DND-41 (cell line): ENCODE measurements at regions not wholly inside any gene's neighbourhood (a gene's known extent, or its start where the extent isn't known, plus 50 kb on each side); places are given as distances from the start of the nearest gene placed in this dataset.

ENCODE experiments used
- ATAC-seq: fragments of 200-7000 bp; cut with Tn5 transposase; 3 replicates; pipeline ENCODE4 v1.9.1; 2021; ENCODE audit warnings: low read depth; ENCODE audit not compliant: insufficient read depth
- DNase-seq: peaks from one replicate; pipeline ENCODE4 v3.0.0-alpha.2; 2020
- H2AFZ ChIP-seq: 2 replicates; pipeline ENCODE4 v1.6.0; 2012; ENCODE audit warnings: low read depth, low read length
- H3K27ac ChIP-seq: 2 replicates; pipeline ENCODE4 v1.5.1; 2012; ENCODE audit warnings: low read length, inconsistent platforms
- H3K27me3 ChIP-seq: fragments of 200-600 bp; sonication (generic); 2 replicates; pipeline ENCODE4 v1.6.0; 2012; ENCODE audit warnings: low read length, mild to moderate bottlenecking, inconsistent platforms; ENCODE audit not compliant: insufficient read depth, poor library complexity
- H3K36me3 ChIP-seq: 2 replicates; pipeline ENCODE4 v1.5.1; 2012; ENCODE audit warnings: low read length, inconsistent platforms; ENCODE audit not compliant: insufficient read depth
- H3K4me1 ChIP-seq: 2 replicates; pipeline ENCODE4 v1.5.1; 2012; ENCODE audit warnings: mild to moderate bottlenecking, low read length; ENCODE audit not compliant: insufficient read depth
- H3K4me2 ChIP-seq: 2 replicates; pipeline ENCODE4 v1.6.0; 2012; ENCODE audit warnings: mild to moderate bottlenecking, moderate library complexity, low read length, inconsistent platforms; ENCODE audit not compliant: insufficient read depth
- H3K4me3 ChIP-seq, 2 experiments: fragments of 200-600 bp in 1 of 2; shearing (Covaris generic) in 1 of 2; 2 replicates each; pipeline ENCODE4 v1.5.1; 2012 to 2016; ENCODE audit warnings: inconsistent platforms in 2 of 2, low read length in 2 of 2, mild to moderate bottlenecking in 2 of 2, low read depth in 1 of 2, moderate library complexity in 1 of 2
- H3K79me2 ChIP-seq: 2 replicates; pipeline ENCODE4 v1.6.0; 2012; ENCODE audit warnings: low read length, inconsistent platforms; ENCODE audit not compliant: insufficient read depth
- H3K9ac ChIP-seq: 2 replicates; pipeline ENCODE4 v1.6.0; 2012; ENCODE audit warnings: low read depth, mild to moderate bottlenecking, inconsistent platforms, low read length, moderate library complexity
- H3K9me3 ChIP-seq: 2 replicates; pipeline ENCODE4 v1.5.1; 2012; ENCODE audit warnings: low read length, moderate library complexity, mild to moderate bottlenecking, inconsistent platforms; ENCODE audit not compliant: insufficient read depth, severe bottlenecking
- H4K20me1 ChIP-seq: 2 replicates; pipeline ENCODE4 v1.6.0; 2012; ENCODE audit warnings: low read length; ENCODE audit not compliant: insufficient read depth
- EZH2 ChIP-seq: IDR thresholded peaks from 3 replicates; pipeline ENCODE4 v1.6.1; 2012; ENCODE audit warnings: borderline replicate concordance, low read depth, mild to moderate bottlenecking, moderate library complexity, low read length, inconsistent platforms; ENCODE audit not compliant: severe bottlenecking
- TF ChIP-seq, protein P1 (sequence below): IDR thresholded peaks from 2 replicates; pipeline ENCODE4 v1.5.1; 2012; ENCODE audit warnings: borderline replicate concordance, low read length, moderate library complexity, mild to moderate bottlenecking; ENCODE audit not compliant: poor library complexity, severe bottlenecking; ENCODE audit errors: extremely low read depth

DNA sequence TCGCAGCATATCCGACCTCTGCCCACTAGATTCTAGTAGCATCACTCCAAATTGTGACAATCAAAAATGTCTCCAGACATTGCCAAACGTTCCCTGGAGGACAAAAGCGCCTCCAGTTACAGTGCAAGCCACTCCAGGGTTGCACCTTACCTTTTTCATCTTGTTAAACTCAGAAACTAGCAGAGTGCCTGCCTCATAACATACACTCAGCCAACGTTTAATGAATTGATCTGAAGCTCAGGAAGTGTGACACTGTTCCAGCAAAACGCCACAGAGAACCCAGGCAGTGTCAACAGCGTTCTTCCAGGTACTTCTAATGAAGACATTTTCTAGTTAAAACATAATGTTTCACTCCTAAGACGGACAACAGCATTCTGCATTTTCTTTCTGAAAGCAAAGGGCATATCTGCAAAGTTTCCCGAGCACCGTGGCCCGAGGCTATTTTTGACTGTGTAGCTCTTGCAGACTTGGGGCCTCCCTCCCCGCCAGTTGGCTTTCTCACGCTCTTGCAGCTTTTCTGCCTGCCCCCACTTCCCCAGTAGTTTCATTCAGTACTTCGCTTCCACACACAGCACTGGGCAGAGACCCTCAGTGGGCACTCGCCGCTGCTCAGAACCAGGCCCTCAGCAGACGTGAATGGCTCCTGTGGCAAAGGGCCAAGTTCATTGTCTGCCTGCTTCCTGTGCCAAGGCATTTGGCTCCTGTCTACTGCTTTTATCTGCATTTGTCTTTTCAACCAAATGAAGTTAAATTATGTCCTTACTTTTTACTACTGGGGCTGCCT, 133.4 kb upstream of the TTC29 start:
- Histone ChIP-seq H3K4me2 (no peak overlapping the region), H3K36me3 (no peaks in the 10 kb centered on the region), H3K27ac (no peak overlapping the region), H3K27me3 (no peaks in the 10 kb centered on the region), H2AFZ (no peak overlapping the region), H3K79me2 (no peaks in the 10 kb centered on the region), H3K9ac (no peak overlapping the region), H3K4me1 (no peaks in the 10 kb centered on the region), H3K4me3 (no peak overlapping the region), H3K9me3 (no peaks in the 10 kb centered on the region), H4K20me1 (no peaks in the 10 kb centered on the region)
- no peak for ATAC-seq
- no peak for TF ChIP-seq EZH2
- no peak for DNase-seq

DNA sequence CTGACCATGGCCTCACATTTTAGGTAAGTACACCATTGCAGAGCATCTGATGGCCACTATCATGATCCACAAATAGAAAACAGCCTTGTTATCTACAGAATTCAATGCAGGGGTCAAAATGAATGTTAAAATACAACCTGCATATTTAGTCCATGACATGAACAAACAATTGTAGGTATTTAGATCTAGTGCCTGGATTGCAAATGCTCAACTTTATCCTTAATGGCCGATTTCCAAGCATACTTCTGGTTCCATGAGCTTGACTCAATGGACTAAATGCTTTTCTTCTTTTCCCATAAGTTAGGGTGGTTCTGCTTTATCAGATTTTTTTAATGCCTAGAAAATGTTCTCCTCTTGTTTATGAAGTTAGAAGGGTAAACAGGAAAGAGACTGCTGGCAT, 139.2 kb upstream of the TTC29 start:
- H3K9ac ChIP-seq: no peak overlapping the region
- H3K9me3 ChIP-seq: no peaks in the 10 kb centered on the region

DNA sequence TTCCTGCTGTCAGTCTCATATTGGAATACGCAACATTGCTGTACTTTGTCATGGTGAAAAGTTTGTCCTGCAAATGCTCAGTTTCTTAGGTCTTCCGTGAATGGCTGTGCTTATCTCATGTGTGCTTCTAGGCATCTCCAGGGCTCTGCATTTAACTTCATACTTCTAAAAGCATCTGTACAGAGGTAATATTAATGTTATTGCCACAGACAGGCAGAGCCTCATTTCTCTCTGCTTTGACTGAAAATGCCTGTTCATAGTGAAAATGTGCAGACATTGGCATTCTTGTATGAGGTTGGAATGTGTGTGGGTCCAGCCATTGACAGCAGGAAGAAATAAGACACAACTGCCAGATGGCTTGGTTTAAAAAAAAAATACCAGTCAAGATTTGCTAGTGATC, 140.1 kb upstream of the TTC29 start:
- Histone ChIP-seq H3K9ac (no peak overlapping the region), H3K36me3 (no peaks in the 10 kb centered on the region), H3K4me3 (no peak overlapping the region), H3K9me3 (no peaks in the 10 kb centered on the region), H3K4me1 (no peaks in the 10 kb centered on the region), H3K4me2 (no peak overlapping the region), H3K79me2 (no peaks in the 10 kb centered on the region), H2AFZ (no peak overlapping the region), H3K27me3 (no peaks in the 10 kb centered on the region), H3K27ac (no peak overlapping the region), H4K20me1 (no peaks in the 10 kb centered on the region)
- DNase-seq (no peak), ATAC-seq (no peak)
- TF ChIP-seq EZH2: no peak
- TF ChIP-seq, protein P1, sequence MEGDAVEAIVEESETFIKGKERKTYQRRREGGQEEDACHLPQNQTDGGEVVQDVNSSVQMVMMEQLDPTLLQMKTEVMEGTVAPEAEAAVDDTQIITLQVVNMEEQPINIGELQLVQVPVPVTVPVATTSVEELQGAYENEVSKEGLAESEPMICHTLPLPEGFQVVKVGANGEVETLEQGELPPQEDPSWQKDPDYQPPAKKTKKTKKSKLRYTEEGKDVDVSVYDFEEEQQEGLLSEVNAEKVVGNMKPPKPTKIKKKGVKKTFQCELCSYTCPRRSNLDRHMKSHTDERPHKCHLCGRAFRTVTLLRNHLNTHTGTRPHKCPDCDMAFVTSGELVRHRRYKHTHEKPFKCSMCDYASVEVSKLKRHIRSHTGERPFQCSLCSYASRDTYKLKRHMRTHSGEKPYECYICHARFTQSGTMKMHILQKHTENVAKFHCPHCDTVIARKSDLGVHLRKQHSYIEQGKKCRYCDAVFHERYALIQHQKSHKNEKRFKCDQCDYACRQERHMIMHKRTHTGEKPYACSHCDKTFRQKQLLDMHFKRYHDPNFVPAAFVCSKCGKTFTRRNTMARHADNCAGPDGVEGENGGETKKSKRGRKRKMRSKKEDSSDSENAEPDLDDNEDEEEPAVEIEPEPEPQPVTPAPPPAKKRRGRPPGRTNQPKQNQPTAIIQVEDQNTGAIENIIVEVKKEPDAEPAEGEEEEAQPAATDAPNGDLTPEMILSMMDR: no peak

More for the DNA sequence above, 139.2 kb upstream of the TTC29 start:
- Histone ChIP-seq H3K79me2 (no peaks in the 10 kb centered on the region), H3K4me1 (no peaks in the 10 kb centered on the region), H4K20me1 (no peaks in the 10 kb centered on the region), H2AFZ (no peak overlapping the region), H3K27ac (no peak overlapping the region), H3K4me3 (no peak overlapping the region), H3K4me2 (no peak overlapping the region), H3K36me3 (no peaks in the 10 kb centered on the region), H3K27me3 (no peaks in the 10 kb centered on the region)
- TF ChIP-seq, protein P1: no peak
- no peak for TF ChIP-seq EZH2
- ATAC-seq (no peak), DNase-seq (no peak)

DNA sequence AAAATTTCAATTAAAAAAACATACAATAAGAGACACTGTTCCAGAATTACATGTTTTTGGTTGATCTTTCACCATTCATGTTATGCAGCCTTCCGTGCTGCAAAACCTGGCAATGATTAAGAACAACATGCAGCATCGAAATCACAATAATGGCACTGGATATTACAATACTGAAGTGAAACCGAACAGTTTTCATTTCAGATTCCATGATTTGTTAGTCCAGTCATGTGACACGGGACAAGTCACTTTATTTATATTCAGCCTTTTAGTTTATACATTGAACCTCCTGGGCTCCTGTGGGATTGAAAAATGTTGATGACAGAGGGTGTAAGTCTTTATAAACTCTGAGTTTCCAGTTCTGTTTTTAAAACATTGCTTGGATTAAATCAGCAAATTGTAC, 142.5 kb upstream of the TTC29 start:
- Histone ChIP-seq H3K9ac (no peak overlapping the region), H3K4me3 (no peak overlapping the region), H4K20me1 (no peaks in the 10 kb centered on the region), H3K9me3 (no peaks in the 10 kb centered on the region), H3K79me2 (no peaks in the 10 kb centered on the region), H3K27me3 (no peaks in the 10 kb centered on the region), H3K27ac (no peak overlapping the region), H3K4me2 (no peak overlapping the region), H3K36me3 (no peaks in the 10 kb centered on the region), H2AFZ (no peak overlapping the region), H3K4me1 (no peaks in the 10 kb centered on the region)
- ATAC-seq (no peak), DNase-seq (no peak)
- TF ChIP-seq EZH2: no peak
- TF ChIP-seq, protein P1: no peak
